ENCODE measurements at regions not wholly inside any gene's neighbourhood (a gene's known extent, or its start where the extent isn't known, plus 50 kb on each side); places are given as distances from the start of the nearest gene placed in this dataset.

DNA sequence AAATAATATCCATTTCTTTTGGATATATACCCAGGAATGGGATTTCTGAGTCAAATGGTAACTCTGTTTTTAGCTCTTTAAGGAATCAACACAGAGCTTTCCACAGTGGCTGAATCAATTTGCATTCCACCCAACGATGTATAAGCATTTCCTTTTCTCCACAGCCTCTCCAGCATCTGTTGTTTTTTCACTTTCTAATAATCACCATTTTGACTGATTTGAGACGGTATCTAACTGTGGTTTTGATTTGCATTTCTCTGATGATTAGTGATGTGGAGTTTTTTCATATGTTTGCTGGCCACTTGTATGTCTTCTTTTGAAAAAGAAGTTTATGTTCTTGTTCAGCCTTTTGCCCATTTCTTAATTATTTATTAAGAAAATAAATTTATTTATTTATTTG lies 352.2 kb upstream of the OBI1 start (continued):
- TF ChIP-seq, protein P1, sequence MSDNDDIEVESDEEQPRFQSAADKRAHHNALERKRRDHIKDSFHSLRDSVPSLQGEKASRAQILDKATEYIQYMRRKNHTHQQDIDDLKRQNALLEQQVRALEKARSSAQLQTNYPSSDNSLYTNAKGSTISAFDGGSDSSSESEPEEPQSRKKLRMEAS (IDR thresholded peaks at IDR 0.05) = no peak
- TF ChIP-seq, protein P2, sequence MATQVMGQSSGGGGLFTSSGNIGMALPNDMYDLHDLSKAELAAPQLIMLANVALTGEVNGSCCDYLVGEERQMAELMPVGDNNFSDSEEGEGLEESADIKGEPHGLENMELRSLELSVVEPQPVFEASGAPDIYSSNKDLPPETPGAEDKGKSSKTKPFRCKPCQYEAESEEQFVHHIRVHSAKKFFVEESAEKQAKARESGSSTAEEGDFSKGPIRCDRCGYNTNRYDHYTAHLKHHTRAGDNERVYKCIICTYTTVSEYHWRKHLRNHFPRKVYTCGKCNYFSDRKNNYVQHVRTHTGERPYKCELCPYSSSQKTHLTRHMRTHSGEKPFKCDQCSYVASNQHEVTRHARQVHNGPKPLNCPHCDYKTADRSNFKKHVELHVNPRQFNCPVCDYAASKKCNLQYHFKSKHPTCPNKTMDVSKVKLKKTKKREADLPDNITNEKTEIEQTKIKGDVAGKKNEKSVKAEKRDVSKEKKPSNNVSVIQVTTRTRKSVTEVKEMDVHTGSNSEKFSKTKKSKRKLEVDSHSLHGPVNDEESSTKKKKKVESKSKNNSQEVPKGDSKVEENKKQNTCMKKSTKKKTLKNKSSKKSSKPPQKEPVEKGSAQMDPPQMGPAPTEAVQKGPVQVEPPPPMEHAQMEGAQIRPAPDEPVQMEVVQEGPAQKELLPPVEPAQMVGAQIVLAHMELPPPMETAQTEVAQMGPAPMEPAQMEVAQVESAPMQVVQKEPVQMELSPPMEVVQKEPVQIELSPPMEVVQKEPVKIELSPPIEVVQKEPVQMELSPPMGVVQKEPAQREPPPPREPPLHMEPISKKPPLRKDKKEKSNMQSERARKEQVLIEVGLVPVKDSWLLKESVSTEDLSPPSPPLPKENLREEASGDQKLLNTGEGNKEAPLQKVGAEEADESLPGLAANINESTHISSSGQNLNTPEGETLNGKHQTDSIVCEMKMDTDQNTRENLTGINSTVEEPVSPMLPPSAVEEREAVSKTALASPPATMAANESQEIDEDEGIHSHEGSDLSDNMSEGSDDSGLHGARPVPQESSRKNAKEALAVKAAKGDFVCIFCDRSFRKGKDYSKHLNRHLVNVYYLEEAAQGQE (IDR thresholded peaks at IDR 0.05) = no peak
- no peak for TF ChIP-seq JUNB (IDR thresholded peaks at IDR 0.05)
- no peak for TF ChIP-seq HMGXB4 (CRISPR knock-in tag; IDR thresholded peaks at IDR 0.05; ENCODE audit: borderline replicate concordance)

DNA sequence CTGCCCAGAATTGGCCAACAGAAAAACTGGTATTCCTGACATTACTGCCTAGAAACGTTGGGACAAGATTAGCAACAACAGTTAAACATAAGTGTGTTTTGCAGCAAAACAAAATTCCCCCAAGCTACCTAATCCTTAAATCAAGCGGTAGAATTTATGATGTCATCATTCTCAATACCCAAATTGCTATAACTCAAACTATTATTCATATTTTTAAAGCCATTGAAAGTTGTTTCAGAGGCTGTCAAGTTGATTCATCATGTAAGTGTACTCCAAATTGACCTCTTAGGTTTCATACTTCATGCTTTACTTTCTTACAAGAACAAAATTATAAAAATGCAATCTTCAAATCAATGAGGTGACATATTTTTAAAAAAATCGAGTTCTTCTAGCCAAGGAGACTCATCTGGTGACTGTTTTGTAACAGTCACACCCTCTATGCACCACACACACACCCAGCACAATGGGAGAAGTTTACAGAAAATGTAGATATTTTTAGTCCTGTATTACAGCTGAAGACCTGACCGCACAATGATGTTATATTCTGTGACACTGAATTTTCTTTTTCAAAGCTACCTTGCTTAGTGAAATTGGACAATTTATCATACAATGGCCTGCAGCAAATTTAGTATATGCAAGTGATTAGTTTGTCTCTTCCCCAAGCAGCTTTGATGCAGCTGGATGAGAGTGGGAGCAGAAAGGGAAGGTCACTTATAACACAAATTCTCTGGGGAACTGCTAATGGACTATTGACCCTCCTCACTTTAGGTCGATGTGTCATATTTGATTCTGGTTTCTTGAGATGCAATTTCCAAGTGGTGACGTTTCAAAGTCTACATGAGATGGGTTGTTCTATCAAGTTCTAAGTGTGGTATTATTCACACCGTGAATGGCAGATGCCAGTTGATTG lies 345.3 kb upstream of the OBI1 start:
- no peak overlapping the region for H3K27ac ChIP-seq
- H3K9me3 ChIP-seq = no peaks in the 10 kb centered on the region
- ChIA-PET POLR2A (no interaction called here), CTCF (no interaction called here)
- no peak for DNase-seq (ENCODE audit: low read depth in 1 of 2, low spot score in 1 of 2)
- H3K4me2 ChIP-seq = no peak overlapping the region
- no peak overlapping the region for H3K4me3 ChIP-seq
- WGBS (ENCODE audit: missing lambda C conversion rate) = 18% methylated on average over 7 of the region's 7 CpGs
- no peak for ATAC-seq
- no peak for FAIRE-seq
- H3K4me1 ChIP-seq = no peaks in the 10 kb centered on the region
- TF ChIP-seq USF2 (IDR thresholded peaks at IDR 0.05) (no peak), HEYL (CRISPR knock-in tag; IDR thresholded peaks at IDR 0.05) (no peak), E2F6 (IDR thresholded peaks at IDR 0.05; ENCODE audit: borderline replicate concordance, low read depth) (no peak), TP53 (CRISPR knock-in tag; IDR thresholded peaks at IDR 0.05) (no peak), RAD21 (conservative IDR thresholded peaks at IDR 0.05 in 1 of 2, IDR thresholded peaks at IDR 0.05 in 1 of 2) (no peak), CBX2 (IDR thresholded peaks at IDR 0.05; ENCODE audit: borderline replicate concordance, low read depth) (no peak), EHMT2 (IDR thresholded peaks at IDR 0.05; ENCODE audit: low read depth) (no peak), RFX5 (IDR thresholded peaks at IDR 0.05) (no peak), NR3C1 (IDR thresholded peaks at IDR 0.05) (no peak), HDAC2 (IDR thresholded peaks at IDR 0.05) (no peak), SMC3 (IDR thresholded peaks at IDR 0.05) (no peak), HOXB5 (CRISPR knock-in tag; IDR thresholded peaks at IDR 0.05) (no peak), MAFK (IDR thresholded peaks at IDR 0.05; ENCODE audit: partially characterized antibody) (no peak), HMGXB4 (CRISPR knock-in tag; IDR thresholded peaks at IDR 0.05; ENCODE audit: borderline replicate concordance) (no peak), RNF2 (IDR thresholded peaks at IDR 0.05; ENCODE audit: borderline replicate concordance, low read depth) (no peak), KDM1A (IDR thresholded peaks at IDR 0.05; ENCODE audit: low read depth) (no peak)
- TF ChIP-seq, protein P1 (IDR thresholded peaks at IDR 0.05) = no peak

All from A549 (cell line).